Heart right ventricle (tissue), 16 donors: ENCODE measurements at regions not wholly inside any gene's neighbourhood (a gene's known extent, or its start where the extent isn't known, plus 50 kb on each side); places are given as distances from the start of the nearest gene placed in this dataset.
"Not testable (repeated sequence)": the region's sequence is repeated elsewhere in the genome, so short reads cannot be mapped to it uniquely, and the experiment has no call there.

Source experiments
- ATAC-seq, 8 donors: fragments of 200-7000 bp; cut with Tn5 transposase; one replicate each; pipeline ENCODE4 v1.9.1; 2020; ENCODE audit warnings: mild to moderate bottlenecking in 8 of 8, moderate library complexity in 8 of 8, moderate number of reproducible peaks in 1 of 8
- DNase-seq, 2 donors: peaks; one replicate each; pipeline ENCODE4 v3.0.0-alpha.2; 2020
- H3K27ac ChIP-seq, 10 donors: fragments of 200-600 bp; sonication (generic) in 2 of 10; one replicate each; pipeline versions ENCODE4 v1.5.0 to v1.8.0; 2020 to 2022; ENCODE audit warnings: mild to moderate bottlenecking in 3 of 10
- H3K27me3 ChIP-seq, 7 donors: fragments of 200-600 bp; one replicate each; pipeline ENCODE4 v1.8.0; 2021 to 2022; ENCODE audit warnings: mild to moderate bottlenecking in 2 of 7
- H3K36me3 ChIP-seq, 9 donors: fragments of 200-600 bp; sonication (generic) in 1 of 9; one replicate each; pipeline versions ENCODE4 v1.5.0 to v1.8.0; 2020 to 2022; ENCODE audit warnings: mild to moderate bottlenecking in 2 of 9
- H3K4me1 ChIP-seq, 9 donors: fragments of 200-600 bp; sonication (generic) in 1 of 9; one replicate each; pipeline versions ENCODE4 v1.5.0 to v1.8.0; 2020 to 2022; ENCODE audit warnings: mild to moderate bottlenecking in 4 of 9
- H3K4me3 ChIP-seq, 10 donors: fragments of 200-600 bp; sonication (generic) in 2 of 10; one replicate each; pipeline versions ENCODE4 v1.5.0 to v1.8.0; 2020 to 2022; ENCODE audit warnings: mild to moderate bottlenecking in 7 of 10, moderate library complexity in 2 of 10
- H3K9me3 ChIP-seq, 11 donors: fragments of 200-600 bp in 10 of 11; sonication (generic) in 2 of 11; one replicate each; pipeline versions ENCODE4 v1.5.0 to v1.8.0; 2013 to 2022; ENCODE audit warnings: mild to moderate bottlenecking in 2 of 11, control low read depth in 1 of 11, moderate library complexity in 1 of 11
- CTCF ChIP-seq, 9 donors: fragments of 200-600 bp; sonication (generic) in 2 of 9; IDR thresholded peaks; one replicate each; pipeline versions ENCODE4 v1.5.0 to v1.8.0; 2021 to 2022; ENCODE audit warnings: antibody characterized with exemption in 9 of 9, mild to moderate bottlenecking in 5 of 9, moderate library complexity in 1 of 9
- WGBS, 2 donors: extraction: QIAGEN DNeasy Blood & Tissue Kit; methylation state at CpG; one replicate each; pipeline ENCODE4 v1.1.7; 2013; ENCODE audit warnings: inconsistent platforms in 1 of 2; 5-methylcytosine and 5-hydroxymethylcytosine counted together
- intact Hi-C, 10 donors: fragments of 100-400 bp; cut with DNase I; formaldehyde crosslinking; loops; one replicate each; pipeline versions ENCODE4 v1.11.1 to v1.14.2; 2022
- donor health status: Arrhythmogenic right ventricular cardiomyopathy.
- donor health status: ischemic (EF 13 %, LVEDD 7.1; RV severe dilation, severe dysfunction).
- donor health status: healthy with polysubstance abuse.
- donor health status: DM: no; HTN: yes; CAD: no.
- donor health status: DM: no; HTN: no; CAD: no.
- donor health status: ischemic (EF 25% LVEDD 6.9; RV normal size, moderate dysfunction).
- donor health status: ischemic (EF 25% LVEDD 5.7; RV mildly dilated, moderate dysfunction).
- donor health status: healthy.
- donor health status: DM: yes; HTN: yes; CAD: no.
- donor health status: Ischemic cardiomyopathy.
- donor health status: ischemic (EF 35%, LVEDD 5.7; RV mildly dilated, moderate dysfunction).
- donor health status: nonischemic (EF 11% LVEDD 7.7; RV severe dilation, severe dysfunction).
- donor health status: DM: yes; HTN: yes; CAD: no.
- donor health status: PGD.
- donor health status: ischemic (EF 29% LVEDD 5.4; RV normal size, mild dysfunction).
- donor health status: nonischemic (EF 23%, LVEDD 6.1; RV moderate dilation, normal function).

GRCh38 chr1:168468042-168468809 lies 75.6 kb downstream of the XCL2 start:
- no peaks in the 10 kb centered on the region for H3K27me3 ChIP-seq
- 70 to 77% methylated on average over 5 of the region's 5 CpGs for WGBS, 2 donors
- TF ChIP-seq CTCF (IDR thresholded peaks at IDR 0.05), result no peak
- no peak for DNase-seq
- H3K9me3 ChIP-seq, result peaks cover 0 to 4% (median 0%) of the 10 kb centered on the region in 11 donors
- no peak overlapping the region for H3K4me3 ChIP-seq
- H3K27ac ChIP-seq, result peak overlapping the region in 3 of 10 donors; percentile 15 to 63 (median 54)
- peaks cover 0 to 57% (median 20%) of the 10 kb centered on the region in 9 donors for H3K4me1 ChIP-seq
- intact Hi-C loops, result no loop called here
- H3K36me3 ChIP-seq, result no peaks in the 10 kb centered on the region
- ATAC-seq, result no peak

GRCh38 chr1:168467452-168467851 lies 76.3 kb downstream of the XCL2 start:
- peak overlapping the region in 3 of 10 donors; percentile 13 to 66 (median 41) for H3K27ac ChIP-seq
- no peak for ATAC-seq
- intact Hi-C loops, result no loop called here
- TF ChIP-seq CTCF (IDR thresholded peaks at IDR 0.05), result no peak
- H3K27me3 ChIP-seq, result no peaks in the 10 kb centered on the region
- no peaks in the 10 kb centered on the region for H3K36me3 ChIP-seq
- peaks cover 0 to 3% (median 0%) of the 10 kb centered on the region in 11 donors for H3K9me3 ChIP-seq
- 61 to 74% methylated on average over 3 of the region's 3 CpGs for WGBS, 2 donors
- no peak for DNase-seq
- H3K4me1 ChIP-seq, result peaks cover 0 to 57% (median 20%) of the 10 kb centered on the region in 9 donors
- H3K4me3 ChIP-seq, result no peak overlapping the region

GRCh38 chr1:168466714-168467131 lies 77.1 kb downstream of the XCL2 start:
- no peaks in the 10 kb centered on the region for H3K36me3 ChIP-seq
- no peaks in the 10 kb centered on the region for H3K27me3 ChIP-seq
- no peak overlapping the region for H3K4me3 ChIP-seq
- DNase-seq, result no peak
- peak overlapping the region in 7 of 10 donors; percentile 10 to 66 (median 14) for H3K27ac ChIP-seq
- ATAC-seq, result peak in 4 of 8 donors; percentile 36 to 53 (median 48)
- peaks cover 0 to 4% (median 0%) of the 10 kb centered on the region in 11 donors for H3K9me3 ChIP-seq
- no peak for TF ChIP-seq CTCF (IDR thresholded peaks at IDR 0.05)
- WGBS, 2 donors, result 69 to 81% methylated on average over 1 of the region's 1 CpG
- intact Hi-C loops, result no loop called here
- peaks cover 0 to 57% (median 20%) of the 10 kb centered on the region in 9 donors for H3K4me1 ChIP-seq

- intact Hi-C loops, result no loop called here
- Histone ChIP-seq H3K36me3 (no peaks in the 10 kb centered on the region), H3K4me1 (peaks cover 0 to 55% (median 20%) of the 10 kb centered on the region in 9 donors), H3K27me3 (no peaks in the 10 kb centered on the region), H3K9me3 (peaks cover 0 to 9% (median 0%) of the 10 kb centered on the region in 11 donors), H3K4me3 (no peak overlapping the region), H3K27ac (peak overlapping the region in 7 of 10 donors; percentile 10 to 66 (median 14))
- TF ChIP-seq CTCF (IDR thresholded peaks at IDR 0.05), result no peak
- peak in 1 of 2 donors; percentile 26 for DNase-seq
- WGBS, 2 donors, result 30 to 35% methylated on average over 5 of the region's 5 CpGs
- ATAC-seq, result peak in 4 of 8 donors; percentile 32 to 65 (median 60)
Observed at GRCh38 chr1:168466092-168466713, 77.6 kb downstream of the XCL2 start.

GRCh38 chr1:168461108-168461507 lies 82.7 kb downstream of the XCL2 start:
- H3K4me3 ChIP-seq, H3K27me3 ChIP-seq, H3K4me1 ChIP-seq, intact Hi-C loops, ATAC-seq, DNase-seq, H3K36me3 ChIP-seq, H3K27ac ChIP-seq: not testable (repeated sequence)
- H3K9me3 ChIP-seq, result peaks cover 0 to 21% (median 0%) of the 10 kb centered on the region in 11 donors
- WGBS, 2 donors, result 88 to 89% methylated on average over 3 of the region's 3 CpGs

- DNase-seq, H3K4me1 ChIP-seq, H3K4me3 ChIP-seq, H3K27ac ChIP-seq, H3K36me3 ChIP-seq, ATAC-seq, intact Hi-C loops, H3K27me3 ChIP-seq: not testable (repeated sequence)
- peaks cover 0 to 28% (median 4%) of the 10 kb centered on the region in 11 donors for H3K9me3 ChIP-seq
- 93% methylated on average over 8 of the region's 8 CpGs for WGBS, 2 donors
Observed at GRCh38 chr1:168457296-168457695, 86.5 kb downstream of the XCL2 start.
